ENCODE measurements at regions not wholly inside any gene's neighbourhood (a gene's known extent, or its start where the extent isn't known, plus 50 kb on each side); places are given as distances from the start of the nearest gene placed in this dataset.

GRCh38 chrX:7789200-7789599 lies 53.8 kb upstream of the VCX start:
- Mint-ChIP-seq H3K4me3 (no peak overlapping the region), H3K4me1 (no peaks in the 10 kb centered on the region), H3K27me3 (no peaks in the 10 kb centered on the region), H3K9me3 (peaks cover 2% of the 10 kb centered on the region), H3K27ac (no peak overlapping the region), H3K36me3 (no peaks in the 10 kb centered on the region)
- DNase-seq, result no peak

GRCh38 chrX:7788334-7788733 lies 54.6 kb upstream of the VCX start:
- H3K4me3 Mint-ChIP-seq, result no peak overlapping the region
- H3K36me3 Mint-ChIP-seq, result no peaks in the 10 kb centered on the region
- no peak overlapping the region for H3K27ac Mint-ChIP-seq
- peaks cover 2% of the 10 kb centered on the region for H3K9me3 Mint-ChIP-seq
- H3K27me3 Mint-ChIP-seq, result no peaks in the 10 kb centered on the region
- no peak for DNase-seq
- H3K4me1 Mint-ChIP-seq, result no peaks in the 10 kb centered on the region

- Mint-ChIP-seq H3K4me3 (no peak overlapping the region), H3K36me3 (no peaks in the 10 kb centered on the region)
These were observed 55.3 kb upstream of the VCX start for GRCh38 chrX:7787714-7788113.

GRCh38 chrX:7784580-7784979 lies 58.4 kb upstream of the VCX start:
- no peaks in the 10 kb centered on the region for H3K9me3 Mint-ChIP-seq
- H3K36me3 Mint-ChIP-seq, result no peaks in the 10 kb centered on the region
- H3K27ac Mint-ChIP-seq, result no peak overlapping the region
- no peaks in the 10 kb centered on the region for H3K27me3 Mint-ChIP-seq
- H3K4me1 Mint-ChIP-seq, result no peaks in the 10 kb centered on the region
- H3K4me3 Mint-ChIP-seq, result no peak overlapping the region
- no peak for DNase-seq

More at GRCh38 chrX:7787714-7788113, 55.3 kb upstream of the VCX start:
- no peaks in the 10 kb centered on the region for H3K27me3 Mint-ChIP-seq
- DNase-seq, result no peak
- H3K9me3 Mint-ChIP-seq, result peaks cover 2% of the 10 kb centered on the region
- H3K4me1 Mint-ChIP-seq, result no peaks in the 10 kb centered on the region
- H3K27ac Mint-ChIP-seq, result no peak overlapping the region

- H3K4me1 Mint-ChIP-seq, result no peaks in the 10 kb centered on the region
- DNase-seq, result no peak
- no peaks in the 10 kb centered on the region for H3K27me3 Mint-ChIP-seq
- no peaks in the 10 kb centered on the region for H3K36me3 Mint-ChIP-seq
- no peak overlapping the region for H3K4me3 Mint-ChIP-seq
- no peak overlapping the region for H3K27ac Mint-ChIP-seq
- no peaks in the 10 kb centered on the region for H3K9me3 Mint-ChIP-seq
These were observed 63.3 kb upstream of the VCX start for GRCh38 chrX:7779644-7780043.

- Mint-ChIP-seq H3K27ac (no peak overlapping the region), H3K36me3 (no peaks in the 10 kb centered on the region), H3K9me3 (no peaks in the 10 kb centered on the region), H3K27me3 (no peaks in the 10 kb centered on the region), H3K4me3 (no peak overlapping the region), H3K4me1 (no peaks in the 10 kb centered on the region)
- no peak for DNase-seq
These were observed 67.0 kb upstream of the VCX start for GRCh38 chrX:7775987-7776386.

- Mint-ChIP-seq H3K4me3 (no peak overlapping the region), H3K36me3 (no peaks in the 10 kb centered on the region), H3K4me1 (no peaks in the 10 kb centered on the region), H3K27me3 (no peaks in the 10 kb centered on the region), H3K27ac (no peak overlapping the region), H3K9me3 (no peaks in the 10 kb centered on the region)
- DNase-seq, result no peak
These were observed 71.1 kb upstream of the VCX start for GRCh38 chrX:7771788-7772438.

GRCh38 chrX:7759830-7760229 lies 83.1 kb upstream of the VCX start:
- Mint-ChIP-seq H3K27me3 (no peaks in the 10 kb centered on the region), H3K9me3 (no peaks in the 10 kb centered on the region), H3K27ac (no peak overlapping the region), H3K4me1 (no peaks in the 10 kb centered on the region), H3K36me3 (no peaks in the 10 kb centered on the region), H3K4me3 (no peak overlapping the region)
- no peak for DNase-seq

- Mint-ChIP-seq H3K9me3 (no peaks in the 10 kb centered on the region), H3K27ac (no peak overlapping the region), H3K4me3 (no peak overlapping the region), H3K27me3 (no peaks in the 10 kb centered on the region), H3K36me3 (no peaks in the 10 kb centered on the region), H3K4me1 (no peaks in the 10 kb centered on the region)
- DNase-seq, result no peak
These were observed 96.1 kb upstream of the VCX start for GRCh38 chrX:7746856-7747255.

- Mint-ChIP-seq H3K36me3 (no peaks in the 10 kb centered on the region), H3K27me3 (no peaks in the 10 kb centered on the region), H3K4me1 (no peaks in the 10 kb centered on the region), H3K27ac (no peak overlapping the region), H3K4me3 (no peak overlapping the region), H3K9me3 (no peaks in the 10 kb centered on the region)
- no peak for DNase-seq
These were observed 112.9 kb upstream of the VCX start for GRCh38 chrX:7730071-7730470.

GRCh38 chrX:7720519-7720918 lies 122.5 kb upstream of the VCX start:
- Mint-ChIP-seq H3K27me3 (peaks cover 3% of the 10 kb centered on the region), H3K4me1 (no peaks in the 10 kb centered on the region), H3K4me3 (no peak overlapping the region), H3K36me3 (no peaks in the 10 kb centered on the region), H3K27ac (no peak overlapping the region), H3K9me3 (no peaks in the 10 kb centered on the region)
- DNase-seq, result no peak

GRCh38 chrX:7714351-7714750 lies 128.6 kb upstream of the VCX start:
- DNase-seq, result no peak
- H3K4me3 Mint-ChIP-seq, result no peak overlapping the region
- peaks cover 3% of the 10 kb centered on the region for H3K27me3 Mint-ChIP-seq
- no peaks in the 10 kb centered on the region for H3K9me3 Mint-ChIP-seq
- no peaks in the 10 kb centered on the region for H3K4me1 Mint-ChIP-seq
- H3K36me3 Mint-ChIP-seq, result no peaks in the 10 kb centered on the region
- H3K27ac Mint-ChIP-seq, result no peak overlapping the region

GRCh38 chrX:7711167-7711566 lies 131.8 kb upstream of the VCX start:
- Mint-ChIP-seq H3K27me3 (no peaks in the 10 kb centered on the region), H3K4me1 (no peaks in the 10 kb centered on the region), H3K36me3 (no peaks in the 10 kb centered on the region), H3K4me3 (no peak overlapping the region), H3K27ac (no peak overlapping the region), H3K9me3 (no peaks in the 10 kb centered on the region)
- no peak for DNase-seq

- no peaks in the 10 kb centered on the region for H3K9me3 Mint-ChIP-seq
- H3K27ac Mint-ChIP-seq, result no peak overlapping the region
- DNase-seq, result no peak
- H3K4me3 Mint-ChIP-seq, result no peak overlapping the region
- H3K4me1 Mint-ChIP-seq, result no peaks in the 10 kb centered on the region
- no peaks in the 10 kb centered on the region for H3K27me3 Mint-ChIP-seq
- H3K36me3 Mint-ChIP-seq, result no peaks in the 10 kb centered on the region
These were observed 133.1 kb upstream of the VCX start for GRCh38 chrX:7709845-7710244.

GRCh38 chrX:7706032-7706431 lies 136.9 kb upstream of the VCX start:
- no peaks in the 10 kb centered on the region for H3K27me3 Mint-ChIP-seq
- H3K4me1 Mint-ChIP-seq, result no peaks in the 10 kb centered on the region
- H3K9me3 Mint-ChIP-seq, result no peaks in the 10 kb centered on the region
- H3K36me3 Mint-ChIP-seq, result no peaks in the 10 kb centered on the region
- H3K27ac Mint-ChIP-seq, result no peak overlapping the region
- DNase-seq, result no peak
- no peak overlapping the region for H3K4me3 Mint-ChIP-seq

- no peaks in the 10 kb centered on the region for H3K4me1 Mint-ChIP-seq
- no peak overlapping the region for H3K27ac Mint-ChIP-seq
- no peaks in the 10 kb centered on the region for H3K9me3 Mint-ChIP-seq
- no peak overlapping the region for H3K4me3 Mint-ChIP-seq
- no peaks in the 10 kb centered on the region for H3K36me3 Mint-ChIP-seq
- no peaks in the 10 kb centered on the region for H3K27me3 Mint-ChIP-seq
- no peak for DNase-seq
These were observed 138.8 kb upstream of the VCX start for GRCh38 chrX:7704205-7704604.

- Mint-ChIP-seq H3K36me3 (no peaks in the 10 kb centered on the region), H3K4me1 (no peaks in the 10 kb centered on the region), H3K4me3 (no peak overlapping the region), H3K9me3 (no peaks in the 10 kb centered on the region), H3K27me3 (no peaks in the 10 kb centered on the region), H3K27ac (no peak overlapping the region)
- DNase-seq, result no peak
These were observed 144.7 kb upstream of the VCX start for GRCh38 chrX:7698248-7698647.
